Right cardiac atrium (tissue), 5 donors: ENCODE measurements at regions not wholly inside any gene's neighbourhood (a gene's known extent, or its start where the extent isn't known, plus 50 kb on each side); places are given as distances from the start of the nearest gene placed in this dataset.
A peak's percentile ranks its signal among the peaks of the same experiment; 100 is the strongest.

Experiments used
- ATAC-seq, 2 donors: fragments of 200-7000 bp; cut with Tn5 transposase; one replicate each; pipeline versions ENCODE4 v1.8.0 to v1.9.1; 2020; ENCODE audit warnings: moderate library complexity in 2 of 2, mild to moderate bottlenecking in 1 of 2
- DNase-seq, 3 donors: peaks; one replicate each; pipeline ENCODE4 v3.0.0-alpha.2; 2020
- H3K27ac ChIP-seq: one replicate; pipeline ENCODE4 v1.5.1; 2013; ENCODE audit warnings: mild to moderate bottlenecking, low read length, control low read depth, moderate library complexity
- H3K27me3 ChIP-seq: one replicate; pipeline ENCODE4 v1.6.1; 2013; ENCODE audit not compliant: control insufficient read depth, insufficient read depth
- H3K4me1 ChIP-seq: one replicate; pipeline ENCODE4 v1.6.1; 2013; ENCODE audit warnings: low read length; ENCODE audit not compliant: control insufficient read depth, insufficient read depth
- H3K4me3 ChIP-seq: one replicate; pipeline ENCODE4 v1.5.1; 2013; ENCODE audit warnings: low read length, control low read depth
- H3K9me3 ChIP-seq: one replicate; pipeline ENCODE4 v1.6.1; 2013; ENCODE audit warnings: low read length; ENCODE audit not compliant: control insufficient read depth
- WGBS: extraction: QIAGEN DNeasy Blood & Tissue Kit; methylation state at CpG from one replicate; pipeline ENCODE4 v1.1.7; 2013; 5-methylcytosine and 5-hydroxymethylcytosine counted together
- intact Hi-C, 4 donors: fragments of 100-400 bp; cut with DNase I; formaldehyde crosslinking; loops; one replicate each; pipeline versions ENCODE4 v1.11.0 to v1.14.0; 2022 to 2023
- donor health status: healthy with polysubstance abuse.
- donor health status: DM: no; HTN: yes; CAD: no.
- donor health status: DM: no; HTN: no; CAD: no.
- donor health status: DM: no; HTN: yes; CAD: no; lungs with severe emphysema.
- donor health status: DM: yes; HTN: yes; CAD: no.

GRCh38 chr13:67806796-67807195 lies 576.7 kb upstream of the PCDH9 start:
- no peaks in the 10 kb centered on the region for H3K4me1 ChIP-seq
- no peak overlapping the region for H3K27ac ChIP-seq
- no peaks in the 10 kb centered on the region for H3K9me3 ChIP-seq
- no peaks in the 10 kb centered on the region for H3K27me3 ChIP-seq
- intact Hi-C loops: no loop called here
- ATAC-seq: no peak
- DNase-seq: no peak
- H3K4me3 ChIP-seq: no peak overlapping the region

GRCh38 chr13:67803118-67803517 lies 573.0 kb upstream of the PCDH9 start:
- no peaks in the 10 kb centered on the region for H3K9me3 ChIP-seq
- H3K27me3 ChIP-seq: no peaks in the 10 kb centered on the region
- intact Hi-C loops: no loop called here
- ATAC-seq (no peak), DNase-seq (no peak)
- H3K4me1 ChIP-seq: no peaks in the 10 kb centered on the region
- WGBS: 70% methylated on average over 8 of the region's 8 CpGs
- no peak overlapping the region for H3K27ac ChIP-seq
- no peak overlapping the region for H3K4me3 ChIP-seq

GRCh38 chr13:67792151-67792676 lies 562.1 kb upstream of the PCDH9 start:
- intact Hi-C loops: no loop called here
- H3K4me3 ChIP-seq: no peak overlapping the region
- no peak for ATAC-seq
- H3K4me1 ChIP-seq: no peaks in the 10 kb centered on the region
- DNase-seq: no peak
- no peak overlapping the region for H3K27ac ChIP-seq
- no peaks in the 10 kb centered on the region for H3K9me3 ChIP-seq
- no peaks in the 10 kb centered on the region for H3K27me3 ChIP-seq

GRCh38 chr13:67791047-67791446 lies 560.9 kb upstream of the PCDH9 start:
- DNase-seq: no peak
- Histone ChIP-seq H3K9me3 (no peaks in the 10 kb centered on the region), H3K4me1 (no peaks in the 10 kb centered on the region), H3K27me3 (no peaks in the 10 kb centered on the region), H3K27ac (no peak overlapping the region), H3K4me3 (no peak overlapping the region)
- 86% methylated on average over 4 of the region's 4 CpGs for WGBS
- no peak for ATAC-seq
- intact Hi-C loops: no loop called here

GRCh38 chr13:67776151-67776550 lies 546.0 kb upstream of the PCDH9 start:
- ATAC-seq (no peak), DNase-seq (no peak)
- Histone ChIP-seq H3K27me3 (no peaks in the 10 kb centered on the region), H3K27ac (no peak overlapping the region), H3K4me1 (no peaks in the 10 kb centered on the region), H3K4me3 (no peak overlapping the region), H3K9me3 (no peaks in the 10 kb centered on the region)
- 49% methylated on average over 3 of the region's 3 CpGs for WGBS
- intact Hi-C loops: no loop called here

- Histone ChIP-seq H3K9me3 (no peaks in the 10 kb centered on the region), H3K27ac (no peak overlapping the region), H3K4me1 (no peaks in the 10 kb centered on the region), H3K4me3 (no peak overlapping the region), H3K27me3 (no peaks in the 10 kb centered on the region)
- intact Hi-C loops: no loop called here
- ATAC-seq (no peak), DNase-seq (no peak)
Observed at GRCh38 chr13:67775359-67775758, 545.2 kb upstream of the PCDH9 start.

- Histone ChIP-seq H3K27me3 (no peaks in the 10 kb centered on the region), H3K4me3 (no peak overlapping the region), H3K4me1 (no peaks in the 10 kb centered on the region), H3K27ac (no peak overlapping the region), H3K9me3 (no peaks in the 10 kb centered on the region)
- 93% methylated on average over 37 of the region's 37 CpGs for WGBS
- ATAC-seq: no peak
- DNase-seq: peak in 2 of 3 donors; percentile 16 to 41
- intact Hi-C loops: no loop called here
Observed at GRCh38 chr13:67772807-67773453, 542.8 kb upstream of the PCDH9 start.

GRCh38 chr13:67771106-67771505 lies 541.0 kb upstream of the PCDH9 start:
- Histone ChIP-seq H3K27me3 (no peaks in the 10 kb centered on the region), H3K9me3 (no peaks in the 10 kb centered on the region), H3K4me3 (no peak overlapping the region), H3K4me1 (no peaks in the 10 kb centered on the region), H3K27ac (no peak overlapping the region)
- ATAC-seq (no peak), DNase-seq (no peak)
- intact Hi-C loops: no loop called here

- H3K27me3 ChIP-seq: no peaks in the 10 kb centered on the region
- H3K4me1 ChIP-seq: no peaks in the 10 kb centered on the region
- no peak overlapping the region for H3K27ac ChIP-seq
- no peaks in the 10 kb centered on the region for H3K9me3 ChIP-seq
- DNase-seq (no peak), ATAC-seq (no peak)
- 87% methylated on average over 7 of the region's 7 CpGs for WGBS
- H3K4me3 ChIP-seq: no peak overlapping the region
- intact Hi-C loops: no loop called here
Observed at GRCh38 chr13:67769987-67770341, 539.8 kb upstream of the PCDH9 start.

GRCh38 chr13:67769063-67769986 lies 539.2 kb upstream of the PCDH9 start:
- Histone ChIP-seq H3K4me1 (no peaks in the 10 kb centered on the region), H3K27ac (no peak overlapping the region), H3K9me3 (no peaks in the 10 kb centered on the region), H3K27me3 (no peaks in the 10 kb centered on the region), H3K4me3 (no peak overlapping the region)
- 96% methylated on average over 30 of the region's 30 CpGs for WGBS
- no peak for ATAC-seq
- intact Hi-C loops: no loop called here
- peak in 1 of 3 donors; percentile 25 for DNase-seq

- Histone ChIP-seq H3K27me3 (no peaks in the 10 kb centered on the region), H3K9me3 (no peaks in the 10 kb centered on the region), H3K4me1 (no peaks in the 10 kb centered on the region), H3K4me3 (no peak overlapping the region), H3K27ac (no peak overlapping the region)
- 67% methylated on average over 3 of the region's 3 CpGs for WGBS
- ATAC-seq (no peak), DNase-seq (no peak)
- intact Hi-C loops: no loop called here
Observed at GRCh38 chr13:67763984-67764383, 533.8 kb upstream of the PCDH9 start.
